Panc1 (cell line): ENCODE measurements at regions not wholly inside any gene's neighbourhood (a gene's known extent, or its start where the extent isn't known, plus 50 kb on each side); places are given as distances from the start of the nearest gene placed in this dataset.

ENCODE experiments used
- ATAC-seq: fragments of 200-7000 bp; cut with Tn5 transposase; 2 replicates; pipeline ENCODE4 v1.9.1; 2020; ENCODE audit warnings: mild to moderate bottlenecking, moderate library complexity
- BruUV-seq: library from RNA; stranded (reverse); fragments of 400-500 nt; replicated peaks from 2 replicates; lab custom pipeline; 2021; lab: Mats Ljungman, UMichigan
- CTCF ChIA-PET: fragments of 300-600 bp; sonication (Branson Sonifier 250); formaldehyde crosslinking; loops from one replicate; lab custom pipeline; 2022; ENCODE audit warnings: antibody characterized with exemption; lab: Charles Lee
- POLR2A ChIA-PET: fragments of 300-600 bp; sonication (Branson Sonifier 250); formaldehyde crosslinking; loops from one replicate; lab custom pipeline; 2022; ENCODE audit warnings: antibody characterized with exemption; lab: Charles Lee
- DNase-seq: peaks from one replicate; pipeline ENCODE4 v3.0.0-alpha.2; 2010; ENCODE audit warnings: low read depth, low spot score
- H3K27ac ChIP-seq: 2 replicates; pipeline ENCODE4 v1.5.1; 2011; ENCODE audit warnings: mild to moderate bottlenecking, low read length, inconsistent platforms
- H3K27me3 ChIP-seq: fragments of 200-500 bp; sonication (Bioruptor generic); 2 replicates; pipeline ENCODE4 v1.6.0; 2014; ENCODE audit warnings: low read length, inconsistent platforms; ENCODE audit not compliant: control insufficient read depth, insufficient read depth
- H3K36me3 ChIP-seq: fragments of 200-500 bp; sonication (Bioruptor generic); 2 replicates; pipeline ENCODE4 v1.5.1; 2014; ENCODE audit warnings: inconsistent platforms, mild to moderate bottlenecking, low read length, moderate library complexity; ENCODE audit not compliant: control insufficient read depth, insufficient read depth
- H3K4me1 ChIP-seq: 2 replicates; pipeline ENCODE4 v1.5.1; 2011; ENCODE audit warnings: inconsistent platforms, mild to moderate bottlenecking, low read length, moderate library complexity; ENCODE audit not compliant: control insufficient read depth, insufficient read depth
- H3K4me3 ChIP-seq, 2 experiments: 2 replicates each; pipeline ENCODE4 v1.5.1; 2011 to 2012; ENCODE audit warnings: low read depth in 2 of 2, low read length in 2 of 2, mild to moderate bottlenecking in 2 of 2, inconsistent platforms in 1 of 2, moderate library complexity in 1 of 2
- H3K9me3 ChIP-seq: fragments of 200-500 bp; sonication (Bioruptor generic); 2 replicates; pipeline ENCODE4 v1.5.1; 2014; ENCODE audit warnings: low read depth, mild to moderate bottlenecking, inconsistent platforms, low read length, moderate library complexity; ENCODE audit not compliant: control insufficient read depth, insufficient read depth
- POLR2AphosphoS5 ChIP-seq: IDR thresholded peaks from 2 replicates; pipeline ENCODE4 v1.6.1; 2012; ENCODE audit warnings: mild to moderate bottlenecking, low read depth, low read length, moderate library complexity
- REST ChIP-seq, 2 experiments: IDR thresholded peaks; 2 replicates each; pipeline ENCODE4 v1.6.1; 2011 to 2012; ENCODE audit warnings: low read depth in 2 of 2, control low read depth in 1 of 2, low read length in 1 of 2, mild to moderate bottlenecking in 1 of 2, moderate library complexity in 1 of 2; ENCODE audit not compliant: insufficient read depth in 1 of 2
- SIN3A ChIP-seq: IDR thresholded peaks from 2 replicates; pipeline ENCODE4 v1.6.1; 2012; ENCODE audit warnings: low read depth, mild to moderate bottlenecking, low read length, moderate library complexity, borderline replicate concordance; ENCODE audit not compliant: insufficient read depth
- TCF7L2 ChIP-seq: IDR thresholded peaks from 2 replicates; pipeline ENCODE4 v1.6.1; 2011; ENCODE audit warnings: mild to moderate bottlenecking, low read depth, low read length, inconsistent platforms
- in situ Hi-C: cut with HindIII; loops from 2 replicates; pipeline ENCODE4 v1.10.0; 2016; ENCODE audit warnings: low sequenced_read_pairs, low pct_unique_long_range_greater_than_20kb
- intact Hi-C: fragments of 100-400 bp; cut with micrococcal nuclease; formaldehyde crosslinking; loops from one replicate; pipeline ENCODE4 v1.10.0; 2022; ENCODE audit not compliant: unreplicated experiment
- TF ChIP-seq, protein P1 (sequence below): fragments of 450-650 bp; IDR thresholded peaks from 2 replicates; pipeline ENCODE4 v1.5.1; 2017; ENCODE audit warnings: mild to moderate bottlenecking

DNA sequence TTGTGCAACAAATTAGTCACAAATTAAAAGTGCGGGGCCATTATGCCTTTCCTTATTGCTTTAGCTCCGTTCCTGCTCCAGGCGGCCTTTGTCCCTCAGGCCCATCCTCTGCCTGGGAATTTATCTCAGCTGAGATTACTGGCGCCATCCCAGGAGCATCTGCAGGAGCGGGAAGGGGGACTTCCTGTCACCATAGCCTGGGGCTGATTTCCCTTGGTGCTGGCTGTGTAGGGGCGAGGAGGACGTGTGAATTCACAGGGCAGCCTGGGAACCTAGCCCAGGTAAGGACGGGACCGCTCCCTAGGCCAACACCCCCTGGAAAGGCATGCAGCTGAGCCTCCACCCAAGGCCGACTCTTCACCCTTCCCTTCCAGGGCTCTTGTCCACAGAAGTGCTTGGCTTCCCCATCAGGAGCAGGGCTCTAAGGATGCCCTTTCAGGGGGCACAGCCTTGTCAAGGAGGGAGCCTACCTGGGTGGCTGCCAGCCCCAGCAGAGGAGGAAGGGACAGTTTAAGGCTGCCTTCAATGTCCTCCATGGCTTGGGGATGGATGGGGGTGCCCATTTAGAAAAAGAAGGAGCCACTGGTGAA is 72.6 kb upstream of the NKX1-1 start:
- ATAC-seq (no peak), DNase-seq (no peak)
- ChIA-PET CTCF (no interaction called here), POLR2A (interaction anchor here (0.5 kb wide), 1 partner anchor 367 kb away, joined by 11 read pairs; no protein-coding TSS in a partner anchor)
- H3K9me3 ChIP-seq, result no peaks in the 10 kb centered on the region
- intact Hi-C loops (no loop called here), in situ Hi-C loops (no loop called here)
- TF ChIP-seq, protein P1, sequence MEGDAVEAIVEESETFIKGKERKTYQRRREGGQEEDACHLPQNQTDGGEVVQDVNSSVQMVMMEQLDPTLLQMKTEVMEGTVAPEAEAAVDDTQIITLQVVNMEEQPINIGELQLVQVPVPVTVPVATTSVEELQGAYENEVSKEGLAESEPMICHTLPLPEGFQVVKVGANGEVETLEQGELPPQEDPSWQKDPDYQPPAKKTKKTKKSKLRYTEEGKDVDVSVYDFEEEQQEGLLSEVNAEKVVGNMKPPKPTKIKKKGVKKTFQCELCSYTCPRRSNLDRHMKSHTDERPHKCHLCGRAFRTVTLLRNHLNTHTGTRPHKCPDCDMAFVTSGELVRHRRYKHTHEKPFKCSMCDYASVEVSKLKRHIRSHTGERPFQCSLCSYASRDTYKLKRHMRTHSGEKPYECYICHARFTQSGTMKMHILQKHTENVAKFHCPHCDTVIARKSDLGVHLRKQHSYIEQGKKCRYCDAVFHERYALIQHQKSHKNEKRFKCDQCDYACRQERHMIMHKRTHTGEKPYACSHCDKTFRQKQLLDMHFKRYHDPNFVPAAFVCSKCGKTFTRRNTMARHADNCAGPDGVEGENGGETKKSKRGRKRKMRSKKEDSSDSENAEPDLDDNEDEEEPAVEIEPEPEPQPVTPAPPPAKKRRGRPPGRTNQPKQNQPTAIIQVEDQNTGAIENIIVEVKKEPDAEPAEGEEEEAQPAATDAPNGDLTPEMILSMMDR, result no peak
- TF ChIP-seq TCF7L2 (no peak), REST (IDR thresholded peaks at IDR 0.05; ENCODE audit: insufficient read depth in 1 of 2, low read depth in 2 of 2, low read length in 1 of 2) (no peak), POLR2AphosphoS5 (no peak), SIN3A (no peak)
- no peaks in the 10 kb centered on the region for H3K36me3 ChIP-seq
- H3K27ac ChIP-seq, result no peak overlapping the region
- no TSS peak for BruUV-seq
- H3K4me3 ChIP-seq, result no peak overlapping the region
- no peaks in the 10 kb centered on the region; the same call in 1 of the 2 replicates for H3K27me3 ChIP-seq
- H3K4me1 ChIP-seq, result no peaks in the 10 kb centered on the region

DNA sequence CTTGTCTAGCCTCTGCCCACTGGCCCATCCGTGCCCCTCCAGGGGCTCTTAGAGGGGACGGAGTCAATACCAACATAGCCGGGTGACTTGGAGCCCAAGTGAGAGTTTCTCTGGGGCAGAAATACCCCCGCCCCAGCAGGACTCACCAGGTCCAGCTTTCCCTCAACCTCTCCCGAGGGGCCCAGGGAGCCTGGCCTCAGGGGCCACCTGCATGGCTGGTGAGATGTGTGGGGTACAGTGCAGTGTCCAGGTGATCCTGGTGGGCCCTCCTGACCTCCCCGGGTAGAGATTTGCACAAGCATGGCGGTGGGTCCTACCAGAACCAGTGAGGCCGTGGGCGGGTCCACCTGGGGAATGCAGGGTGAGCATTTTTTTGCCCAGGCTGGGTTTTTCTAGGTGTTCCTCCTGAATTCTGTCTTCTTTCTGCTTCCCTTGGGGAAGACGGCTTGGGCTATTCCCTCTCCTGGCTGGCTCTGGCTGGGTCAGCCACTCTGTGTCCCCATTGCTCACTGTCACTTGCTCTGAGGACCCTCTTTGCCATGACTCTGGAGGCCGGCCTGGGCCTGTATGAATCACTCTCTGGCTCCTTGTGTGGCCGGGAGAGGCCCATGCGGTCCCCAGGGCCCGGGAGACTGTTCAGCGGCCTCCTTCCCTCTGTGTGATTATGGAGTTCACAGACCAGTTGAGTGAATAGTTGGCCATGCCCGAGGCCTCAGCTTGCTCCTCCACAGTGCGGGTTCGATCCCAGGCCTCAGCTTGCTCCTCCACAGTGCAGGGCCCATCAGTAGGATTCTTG is 71.0 kb upstream of the NKX1-1 start:
- no peak overlapping the region for H3K4me3 ChIP-seq
- no peaks in the 10 kb centered on the region for H3K4me1 ChIP-seq
- POLR2A ChIA-PET, result no interaction called here
- TF ChIP-seq, protein P1, result no peak
- no peak for TF ChIP-seq POLR2AphosphoS5
- no peak for TF ChIP-seq SIN3A
- TF ChIP-seq TCF7L2, result no peak
- TF ChIP-seq REST (IDR thresholded peaks at IDR 0.05; ENCODE audit: insufficient read depth in 1 of 2, low read depth in 2 of 2, low read length in 1 of 2), result no peak
- intact Hi-C loops, result no loop called here
- no peaks in the 10 kb centered on the region for H3K27me3 ChIP-seq
- CTCF ChIA-PET, result no interaction called here
- ATAC-seq, result no peak
- no peak for DNase-seq
- H3K27ac ChIP-seq, result no peak overlapping the region
- H3K9me3 ChIP-seq, result no peaks in the 10 kb centered on the region
- in situ Hi-C loops, result no loop called here
- no TSS peak for BruUV-seq
- H3K36me3 ChIP-seq, result no peaks in the 10 kb centered on the region
